Suprapubic skin (tissue), 4 donors: ENCODE measurements at regions not wholly inside any gene's neighbourhood (a gene's known extent, or its start where the extent isn't known, plus 50 kb on each side); places are given as distances from the start of the nearest gene placed in this dataset.

Experiments used
- DNase-seq, 2 donors: peaks; one replicate each; pipeline ENCODE4 v3.0.0-alpha.2; 2019; ENCODE audit warnings: low spot score in 2 of 2
- H3K27ac ChIP-seq: fragments of 200-600 bp; sonication (generic); one replicate; pipeline ENCODE4 v1.5.1; 2019
- H3K27me3 ChIP-seq: fragments of 200-600 bp; sonication (generic); one replicate; pipeline ENCODE4 v1.5.1; 2019
- H3K36me3 ChIP-seq: fragments of 200-600 bp; sonication (generic); one replicate; pipeline ENCODE4 v1.5.1; 2019
- H3K4me1 ChIP-seq: fragments of 200-600 bp; sonication (generic); one replicate; pipeline ENCODE4 v1.5.1; 2019
- H3K4me3 ChIP-seq: fragments of 200-600 bp; sonication (generic); one replicate; pipeline ENCODE4 v1.5.1; 2019; ENCODE audit warnings: mild to moderate bottlenecking
- H3K9me3 ChIP-seq: fragments of 200-600 bp; sonication (generic); one replicate; pipeline ENCODE4 v1.5.1; 2019
- EP300 ChIP-seq: sonication (generic); formaldehyde crosslinking; IDR thresholded peaks from one replicate; pipeline ENCODE4 v1.6.1; 2017; ENCODE audit warnings: antibody characterized with exemption
- POLR2A ChIP-seq, 2 donors: fragments of 450-650 bp; IDR thresholded peaks; one replicate each; pipeline ENCODE4 v1.6.1; 2017; ENCODE audit warnings: antibody characterized with exemption in 2 of 2, mild to moderate bottlenecking in 2 of 2, moderate library complexity in 2 of 2
- POLR2AphosphoS5 ChIP-seq, 3 donors: sonication (generic); formaldehyde crosslinking; IDR thresholded peaks; one replicate each; pipeline ENCODE4 v1.6.1; 2017; ENCODE audit warnings: antibody characterized with exemption in 3 of 3
- WGBS: methylation state at CpG from one replicate; pipeline ENCODE4 v1.1.5; 2018; 5-methylcytosine and 5-hydroxymethylcytosine counted together
- TF ChIP-seq, protein P1 (sequence below), 2 donors: fragments of 200-600 bp in 1 of 2; fragments of 450-650 bp in 1 of 2; sonication (generic) in 1 of 2; IDR thresholded peaks; one replicate each; pipeline ENCODE4 v1.5.1; 2016 to 2019; ENCODE audit warnings: antibody characterized with exemption in 2 of 2, mild to moderate bottlenecking in 1 of 2, moderate library complexity in 1 of 2

DNA sequence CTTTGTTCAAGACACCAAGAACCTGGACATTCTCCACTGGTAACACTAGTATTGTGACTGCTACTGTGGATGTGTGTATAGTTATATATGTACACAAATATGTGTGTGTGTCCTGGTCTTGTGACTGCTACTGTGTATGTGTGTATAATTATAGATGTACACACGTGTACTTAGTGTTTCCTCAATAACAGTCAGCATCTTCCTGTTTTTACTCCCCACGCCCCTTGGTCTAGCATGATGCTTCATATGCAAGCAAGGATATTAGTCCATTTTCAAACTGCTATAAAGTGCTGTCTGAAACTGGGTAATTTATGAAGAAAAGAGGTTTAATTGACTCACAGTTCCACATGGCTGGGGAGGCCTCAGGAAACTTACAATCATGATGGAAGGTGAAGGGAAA is 802.7 kb downstream of the RNF144A start:
- 83% methylated on average over 2 of the region's 2 CpGs for WGBS
- H3K4me1 ChIP-seq = no peaks in the 10 kb centered on the region
- TF ChIP-seq POLR2A (IDR thresholded peaks at IDR 0.05) (no peak), EP300 (no peak), POLR2AphosphoS5 (IDR thresholded peaks at IDR 0.05) (no peak)
- TF ChIP-seq, protein P1, sequence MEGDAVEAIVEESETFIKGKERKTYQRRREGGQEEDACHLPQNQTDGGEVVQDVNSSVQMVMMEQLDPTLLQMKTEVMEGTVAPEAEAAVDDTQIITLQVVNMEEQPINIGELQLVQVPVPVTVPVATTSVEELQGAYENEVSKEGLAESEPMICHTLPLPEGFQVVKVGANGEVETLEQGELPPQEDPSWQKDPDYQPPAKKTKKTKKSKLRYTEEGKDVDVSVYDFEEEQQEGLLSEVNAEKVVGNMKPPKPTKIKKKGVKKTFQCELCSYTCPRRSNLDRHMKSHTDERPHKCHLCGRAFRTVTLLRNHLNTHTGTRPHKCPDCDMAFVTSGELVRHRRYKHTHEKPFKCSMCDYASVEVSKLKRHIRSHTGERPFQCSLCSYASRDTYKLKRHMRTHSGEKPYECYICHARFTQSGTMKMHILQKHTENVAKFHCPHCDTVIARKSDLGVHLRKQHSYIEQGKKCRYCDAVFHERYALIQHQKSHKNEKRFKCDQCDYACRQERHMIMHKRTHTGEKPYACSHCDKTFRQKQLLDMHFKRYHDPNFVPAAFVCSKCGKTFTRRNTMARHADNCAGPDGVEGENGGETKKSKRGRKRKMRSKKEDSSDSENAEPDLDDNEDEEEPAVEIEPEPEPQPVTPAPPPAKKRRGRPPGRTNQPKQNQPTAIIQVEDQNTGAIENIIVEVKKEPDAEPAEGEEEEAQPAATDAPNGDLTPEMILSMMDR (IDR thresholded peaks at IDR 0.05) = no peak
- H3K27me3 ChIP-seq = no peaks in the 10 kb centered on the region
- DNase-seq = no peak
- no peaks in the 10 kb centered on the region for H3K36me3 ChIP-seq
- H3K9me3 ChIP-seq = no peaks in the 10 kb centered on the region
- H3K4me3 ChIP-seq = no peak overlapping the region
- no peak overlapping the region for H3K27ac ChIP-seq

DNA sequence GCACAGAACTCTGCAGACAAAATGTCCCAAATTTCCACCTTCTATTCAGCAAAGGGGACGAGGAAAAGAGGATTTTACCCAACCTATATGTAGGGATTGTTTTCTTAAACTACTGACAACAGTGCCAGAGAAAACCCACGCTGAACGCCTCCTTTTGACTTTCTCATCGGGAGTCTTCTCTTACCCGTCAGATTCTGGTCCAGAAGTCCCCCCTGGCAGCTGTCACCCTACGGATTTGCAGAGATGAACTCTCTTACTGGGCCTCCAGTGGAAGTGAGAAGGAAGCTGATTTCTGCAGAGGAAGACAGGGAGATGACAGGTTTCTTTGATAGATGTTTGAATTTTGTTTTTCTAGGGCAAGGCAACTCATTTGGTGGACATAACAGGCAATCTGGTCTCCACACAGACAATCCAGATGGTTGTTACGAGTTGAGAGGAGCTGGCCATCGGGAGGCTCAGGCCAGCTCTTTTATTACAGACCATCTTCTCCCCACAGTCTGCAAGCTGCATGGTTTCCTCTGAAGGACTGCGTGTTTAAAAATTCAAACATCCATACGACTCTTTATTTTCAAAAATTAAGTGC is 804.3 kb downstream of the RNF144A start:
- Histone ChIP-seq H3K27me3 (no peaks in the 10 kb centered on the region), H3K4me3 (no peak overlapping the region), H3K36me3 (no peaks in the 10 kb centered on the region), H3K27ac (no peak overlapping the region), H3K4me1 (no peaks in the 10 kb centered on the region), H3K9me3 (no peaks in the 10 kb centered on the region)
- 84% methylated on average over 10 of the region's 10 CpGs for WGBS
- TF ChIP-seq, protein P1 (IDR thresholded peaks at IDR 0.05) = no peak
- TF ChIP-seq POLR2A (IDR thresholded peaks at IDR 0.05) = no peak
- TF ChIP-seq POLR2AphosphoS5 (IDR thresholded peaks at IDR 0.05) = no peak
- no peak for TF ChIP-seq EP300
- DNase-seq = no peak

- no peaks in the 10 kb centered on the region for H3K36me3 ChIP-seq
- H3K27me3 ChIP-seq = no peaks in the 10 kb centered on the region
- no peak overlapping the region for H3K27ac ChIP-seq
- H3K9me3 ChIP-seq = no peaks in the 10 kb centered on the region
- DNase-seq = no peak
- 90% methylated on average over 13 of the region's 13 CpGs for WGBS
- no peak for TF ChIP-seq POLR2AphosphoS5 (IDR thresholded peaks at IDR 0.05)
- H3K4me3 ChIP-seq = no peak overlapping the region
- no peaks in the 10 kb centered on the region for H3K4me1 ChIP-seq
Measured at GRCh38 chr2:7722212-7722910, 805.1 kb downstream of the RNF144A start.

DNA sequence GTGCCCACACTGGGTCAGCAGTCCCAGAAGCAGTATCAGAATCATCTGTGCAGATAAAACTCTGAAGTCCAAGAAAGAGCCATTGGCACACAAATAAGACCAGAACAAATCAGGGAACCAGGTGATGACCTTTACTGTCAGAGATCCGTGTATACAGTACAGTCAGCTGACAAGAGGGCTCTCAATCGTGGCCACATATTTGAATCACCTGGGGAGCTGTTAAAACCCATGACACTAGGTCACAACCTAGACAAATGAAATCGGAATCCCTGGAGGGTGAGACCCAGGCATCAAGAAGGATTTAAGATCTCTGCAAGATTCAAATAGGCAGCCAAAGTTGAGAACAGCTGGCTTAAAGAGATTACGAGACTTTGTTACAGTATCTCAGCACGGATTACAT is 807.1 kb downstream of the RNF144A start:
- no peak for DNase-seq
- H3K27me3 ChIP-seq = no peaks in the 10 kb centered on the region
- TF ChIP-seq, protein P1 (IDR thresholded peaks at IDR 0.05) = no peak
- TF ChIP-seq POLR2A (IDR thresholded peaks at IDR 0.05) (no peak), POLR2AphosphoS5 (IDR thresholded peaks at IDR 0.05) (no peak), EP300 (no peak)
- WGBS = 86% methylated on average over 5 of the region's 5 CpGs
- H3K27ac ChIP-seq = no peak overlapping the region
- H3K4me3 ChIP-seq = no peak overlapping the region
- no peaks in the 10 kb centered on the region for H3K4me1 ChIP-seq
- no peaks in the 10 kb centered on the region for H3K9me3 ChIP-seq
- no peaks in the 10 kb centered on the region for H3K36me3 ChIP-seq

DNA sequence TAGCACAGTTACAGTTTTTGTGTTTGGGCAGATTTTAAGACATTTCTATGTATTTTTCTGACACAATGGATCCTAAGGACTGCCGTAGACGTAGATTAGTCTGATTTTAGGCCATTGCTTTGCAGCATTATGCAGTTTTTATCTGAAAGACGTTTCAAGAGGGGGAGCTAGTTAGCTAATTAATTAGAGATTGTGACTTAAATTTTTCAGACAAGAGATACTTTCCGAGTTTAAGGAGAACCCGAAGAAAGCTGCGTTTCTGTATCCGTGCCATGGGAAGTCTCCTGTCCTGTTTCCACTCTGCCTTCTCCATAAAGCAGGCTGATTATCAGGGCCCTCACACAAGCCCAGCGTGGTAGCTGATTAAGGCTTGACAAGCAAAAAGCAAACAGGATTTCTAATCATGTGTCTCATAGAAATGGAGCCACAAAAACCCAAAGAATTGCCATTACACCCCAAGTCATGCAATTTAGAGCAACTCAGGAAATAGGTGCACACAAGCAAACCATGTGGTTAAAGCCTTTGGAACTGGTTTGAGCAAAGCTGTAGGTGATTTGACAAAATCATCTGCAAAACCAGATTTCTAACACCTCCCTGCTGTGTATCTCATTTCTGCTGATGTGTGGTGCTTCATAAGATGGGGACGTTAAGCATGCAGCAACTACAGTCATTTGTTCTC is 808.1 kb downstream of the RNF144A start:
- DNase-seq = no peak
- TF ChIP-seq POLR2AphosphoS5 (IDR thresholded peaks at IDR 0.05) = no peak
- TF ChIP-seq EP300 = no peak
- Histone ChIP-seq H3K27ac (no peak overlapping the region), H3K4me1 (no peaks in the 10 kb centered on the region), H3K36me3 (no peaks in the 10 kb centered on the region), H3K27me3 (no peaks in the 10 kb centered on the region), H3K9me3 (no peaks in the 10 kb centered on the region), H3K4me3 (no peak overlapping the region)
- 28% methylated on average over 9 of the region's 9 CpGs for WGBS

GRCh38 chr2:7725850-7726242 is 808.6 kb downstream of the RNF144A start:
- TF ChIP-seq POLR2AphosphoS5 (IDR thresholded peaks at IDR 0.05) (no peak), POLR2A (IDR thresholded peaks at IDR 0.05) (no peak), EP300 (no peak)
- TF ChIP-seq, protein P1 (IDR thresholded peaks at IDR 0.05) = no peak
- H3K9me3 ChIP-seq = no peaks in the 10 kb centered on the region
- no peak overlapping the region for H3K4me3 ChIP-seq
- DNase-seq = no peak
- 87% methylated on average over 1 of the region's 1 CpG for WGBS
- no peaks in the 10 kb centered on the region for H3K27me3 ChIP-seq
- H3K4me1 ChIP-seq = no peaks in the 10 kb centered on the region
- H3K36me3 ChIP-seq = no peaks in the 10 kb centered on the region
- H3K27ac ChIP-seq = no peak overlapping the region
